Suprapubic skin (tissue), 4 donors: ENCODE measurements at regions not wholly inside any gene's neighbourhood (a gene's known extent, or its start where the extent isn't known, plus 50 kb on each side); places are given as distances from the start of the nearest gene placed in this dataset.

ENCODE experiments used
- DNase-seq, 2 donors: peaks; one replicate each; pipeline ENCODE4 v3.0.0-alpha.2; 2019; ENCODE audit warnings: low spot score in 2 of 2
- H3K27ac ChIP-seq: fragments of 200-600 bp; sonication (generic); one replicate; pipeline ENCODE4 v1.5.1; 2019
- H3K27me3 ChIP-seq: fragments of 200-600 bp; sonication (generic); one replicate; pipeline ENCODE4 v1.5.1; 2019
- H3K36me3 ChIP-seq: fragments of 200-600 bp; sonication (generic); one replicate; pipeline ENCODE4 v1.5.1; 2019
- H3K4me1 ChIP-seq: fragments of 200-600 bp; sonication (generic); one replicate; pipeline ENCODE4 v1.5.1; 2019
- H3K4me3 ChIP-seq: fragments of 200-600 bp; sonication (generic); one replicate; pipeline ENCODE4 v1.5.1; 2019; ENCODE audit warnings: mild to moderate bottlenecking
- H3K9me3 ChIP-seq: fragments of 200-600 bp; sonication (generic); one replicate; pipeline ENCODE4 v1.5.1; 2019
- CTCF ChIP-seq, 2 donors: fragments of 200-600 bp in 1 of 2; fragments of 450-650 bp in 1 of 2; sonication (generic) in 1 of 2; IDR thresholded peaks; one replicate each; pipeline ENCODE4 v1.5.1; 2016 to 2019; ENCODE audit warnings: antibody characterized with exemption in 2 of 2, mild to moderate bottlenecking in 1 of 2, moderate library complexity in 1 of 2
- EP300 ChIP-seq: sonication (generic); formaldehyde crosslinking; IDR thresholded peaks from one replicate; pipeline ENCODE4 v1.6.1; 2017; ENCODE audit warnings: antibody characterized with exemption
- POLR2A ChIP-seq, 2 donors: fragments of 450-650 bp; IDR thresholded peaks; one replicate each; pipeline ENCODE4 v1.6.1; 2017; ENCODE audit warnings: antibody characterized with exemption in 2 of 2, mild to moderate bottlenecking in 2 of 2, moderate library complexity in 2 of 2
- POLR2AphosphoS5 ChIP-seq, 3 donors: sonication (generic); formaldehyde crosslinking; IDR thresholded peaks; one replicate each; pipeline ENCODE4 v1.6.1; 2017; ENCODE audit warnings: antibody characterized with exemption in 3 of 3
- WGBS: methylation state at CpG from one replicate; pipeline ENCODE4 v1.1.5; 2018; 5-methylcytosine and 5-hydroxymethylcytosine counted together

- Histone ChIP-seq H3K27ac (no peak overlapping the region), H3K27me3 (peaks cover 6% of the 10 kb centered on the region), H3K4me1 (no peaks in the 10 kb centered on the region), H3K4me3 (no peak overlapping the region), H3K36me3 (no peaks in the 10 kb centered on the region), H3K9me3 (no peaks in the 10 kb centered on the region)
- no peak for DNase-seq
- 87% methylated on average over 5 of the region's 5 CpGs for WGBS
- no peak for TF ChIP-seq EP300
- no peak for TF ChIP-seq CTCF (IDR thresholded peaks at IDR 0.05)
- no peak for TF ChIP-seq POLR2A (IDR thresholded peaks at IDR 0.05)
- no peak for TF ChIP-seq POLR2AphosphoS5 (IDR thresholded peaks at IDR 0.05)
These were observed 161.6 kb upstream of the KCNJ15 start for GRCh38 chr21:38095220-38095619.

GRCh38 chr21:38097789-38098188 is 159.0 kb upstream of the KCNJ15 start:
- H3K36me3 ChIP-seq: no peaks in the 10 kb centered on the region
- H3K27me3 ChIP-seq: peaks cover 16% of the 10 kb centered on the region
- H3K4me3 ChIP-seq: no peak overlapping the region
- no peaks in the 10 kb centered on the region for H3K9me3 ChIP-seq
- no peak overlapping the region for H3K27ac ChIP-seq
- DNase-seq: no peak
- TF ChIP-seq POLR2A (IDR thresholded peaks at IDR 0.05) (no peak), POLR2AphosphoS5 (IDR thresholded peaks at IDR 0.05) (no peak), EP300 (no peak), CTCF (IDR thresholded peaks at IDR 0.05) (no peak)
- H3K4me1 ChIP-seq: no peaks in the 10 kb centered on the region

- H3K9me3 ChIP-seq: no peaks in the 10 kb centered on the region
- no peak overlapping the region for H3K4me3 ChIP-seq
- no peaks in the 10 kb centered on the region for H3K4me1 ChIP-seq
- DNase-seq: no peak
- no peak for TF ChIP-seq POLR2A (IDR thresholded peaks at IDR 0.05)
- no peak for TF ChIP-seq EP300
- no peak for TF ChIP-seq CTCF (IDR thresholded peaks at IDR 0.05)
- no peak for TF ChIP-seq POLR2AphosphoS5 (IDR thresholded peaks at IDR 0.05)
- no peaks in the 10 kb centered on the region for H3K36me3 ChIP-seq
- H3K27ac ChIP-seq: no peak overlapping the region
- H3K27me3 ChIP-seq: peaks cover 2% of the 10 kb centered on the region
- 92% methylated on average over 3 of the region's 3 CpGs for WGBS
These were observed 144.5 kb upstream of the KCNJ15 start for GRCh38 chr21:38112219-38112789.

GRCh38 chr21:38114717-38115333 is 142.0 kb upstream of the KCNJ15 start:
- H3K27me3 ChIP-seq: peaks cover 2% of the 10 kb centered on the region
- no peak overlapping the region for H3K4me3 ChIP-seq
- DNase-seq: no peak
- TF ChIP-seq POLR2AphosphoS5 (IDR thresholded peaks at IDR 0.05) (no peak), POLR2A (IDR thresholded peaks at IDR 0.05) (no peak), CTCF (IDR thresholded peaks at IDR 0.05) (no peak), EP300 (no peak)
- no peaks in the 10 kb centered on the region for H3K4me1 ChIP-seq
- H3K36me3 ChIP-seq: no peaks in the 10 kb centered on the region
- H3K27ac ChIP-seq: no peak overlapping the region
- WGBS: 97% methylated on average over 2 of the region's 2 CpGs
- H3K9me3 ChIP-seq: no peaks in the 10 kb centered on the region

- no peaks in the 10 kb centered on the region for H3K36me3 ChIP-seq
- H3K27me3 ChIP-seq: peaks cover 2% of the 10 kb centered on the region
- no peak overlapping the region for H3K27ac ChIP-seq
- 91% methylated on average over 3 of the region's 3 CpGs for WGBS
- DNase-seq: no peak
- no peak for TF ChIP-seq POLR2A (IDR thresholded peaks at IDR 0.05)
- no peak for TF ChIP-seq POLR2AphosphoS5 (IDR thresholded peaks at IDR 0.05)
- TF ChIP-seq CTCF (IDR thresholded peaks at IDR 0.05): no peak
- no peak for TF ChIP-seq EP300
- H3K4me3 ChIP-seq: no peak overlapping the region
- no peaks in the 10 kb centered on the region for H3K4me1 ChIP-seq
- no peaks in the 10 kb centered on the region for H3K9me3 ChIP-seq
These were observed 140.9 kb upstream of the KCNJ15 start for GRCh38 chr21:38115870-38116269.
